OCI-LY7 (cell line): ENCODE measurements at regions not wholly inside any gene's neighbourhood (a gene's known extent, or its start where the extent isn't known, plus 50 kb on each side); places are given as distances from the start of the nearest gene placed in this dataset.

Experiments used
- CTCF ChIP-seq: fragments of 200-600 bp; sonication (generic); conservative IDR thresholded peaks from 2 replicates; pipeline ENCODE4 v1.5.1; 2014; ENCODE audit warnings: mild to moderate bottlenecking, antibody characterized with exemption, low read length, moderate library complexity, mixed read lengths
- EZH2phosphoT487 ChIP-seq: fragments of 200-600 bp; sonication (generic); IDR thresholded peaks from 2 replicates; pipeline ENCODE4 v1.6.1; 2018; ENCODE audit warnings: low read depth, borderline replicate concordance, mild to moderate bottlenecking, mixed run types, antibody characterized with exemption, low read length, moderate library complexity, mixed read lengths

- no peak for TF ChIP-seq CTCF
- TF ChIP-seq EZH2phosphoT487: no peak
These were observed 70.3 kb upstream of the NCK2 start for GRCh38 chr2:105674401-105674800.
